ENCODE measurements at regions not wholly inside any gene's neighbourhood (a gene's known extent, or its start where the extent isn't known, plus 50 kb on each side); places are given as distances from the start of the nearest gene placed in this dataset.

GRCh38 chr2:228374741-228375140 lies 193.3 kb upstream of the SPHKAP start:
- no peaks in the 10 kb centered on the region for H3K27me3 ChIP-seq (ENCODE audit: insufficient read depth, low read length)
- H3K36me3 ChIP-seq (ENCODE audit: insufficient read depth, low read length), result no peaks in the 10 kb centered on the region
- H3K4me2 ChIP-seq (ENCODE audit: low read length), result no peak overlapping the region
- H2AFZ ChIP-seq (ENCODE audit: low read length), result no peak overlapping the region
- H3K4me3 ChIP-seq (ENCODE audit: low read depth, low read length, poor library complexity, severe bottlenecking), result no peak overlapping the region
- no peaks in the 10 kb centered on the region for H4K20me1 ChIP-seq (ENCODE audit: insufficient read depth, low read length)
- H3K9me3 ChIP-seq (ENCODE audit: low read length), result no peaks in the 10 kb centered on the region
- H3K79me2 ChIP-seq (ENCODE audit: insufficient read depth, low read length), result no peaks in the 10 kb centered on the region
- no peak overlapping the region for H3K27ac ChIP-seq (ENCODE audit: low read depth, low read length, poor library complexity, severe bottlenecking)
- H3K9ac ChIP-seq (ENCODE audit: low read length), result no peak overlapping the region
- no peaks in the 10 kb centered on the region for H3F3A ChIP-seq (ENCODE audit: insufficient read depth, low read length)
- H3K9me2 ChIP-seq (ENCODE audit: low read depth, low read length), result no peaks in the 10 kb centered on the region
- no peak for TF ChIP-seq EZH2 (IDR thresholded peaks at IDR 0.05; ENCODE audit: borderline replicate concordance, low read length)
- TF ChIP-seq CTCF (IDR thresholded peaks at IDR 0.05; ENCODE audit: low read length), result no peak
- no peaks in the 10 kb centered on the region for H3K4me1 ChIP-seq (ENCODE audit: insufficient read depth, low read length, severe bottlenecking)

- H3K4me1 ChIP-seq (ENCODE audit: insufficient read depth, low read length, severe bottlenecking), result no peaks in the 10 kb centered on the region
- H3K9me3 ChIP-seq (ENCODE audit: low read length), result no peaks in the 10 kb centered on the region
- H3K36me3 ChIP-seq (ENCODE audit: insufficient read depth, low read length), result no peaks in the 10 kb centered on the region
- TF ChIP-seq EZH2 (IDR thresholded peaks at IDR 0.05; ENCODE audit: borderline replicate concordance, low read length), result no peak
- TF ChIP-seq CTCF (IDR thresholded peaks at IDR 0.05; ENCODE audit: low read length), result no peak
- no peaks in the 10 kb centered on the region for H4K20me1 ChIP-seq (ENCODE audit: insufficient read depth, low read length)
- H3K27me3 ChIP-seq (ENCODE audit: insufficient read depth, low read length), result no peaks in the 10 kb centered on the region
- no peak overlapping the region for H3K9ac ChIP-seq (ENCODE audit: low read length)
- no peaks in the 10 kb centered on the region for H3K9me2 ChIP-seq (ENCODE audit: low read depth, low read length)
- no peaks in the 10 kb centered on the region for H3F3A ChIP-seq (ENCODE audit: insufficient read depth, low read length)
- H2AFZ ChIP-seq (ENCODE audit: low read length), result no peak overlapping the region
- H3K27ac ChIP-seq (ENCODE audit: low read depth, low read length, poor library complexity, severe bottlenecking), result no peak overlapping the region
- H3K4me2 ChIP-seq (ENCODE audit: low read length), result no peak overlapping the region
- no peak overlapping the region for H3K4me3 ChIP-seq (ENCODE audit: low read depth, low read length, poor library complexity, severe bottlenecking)
- H3K79me2 ChIP-seq (ENCODE audit: insufficient read depth, low read length), result no peaks in the 10 kb centered on the region
Measured at GRCh38 chr2:228373191-228373590, 191.7 kb upstream of the SPHKAP start.

GRCh38 chr2:228372212-228372611 lies 190.7 kb upstream of the SPHKAP start:
- H3K4me3 ChIP-seq (ENCODE audit: low read depth, low read length, poor library complexity, severe bottlenecking), result no peak overlapping the region
- H3K9ac ChIP-seq (ENCODE audit: low read length), result no peak overlapping the region
- no peaks in the 10 kb centered on the region for H3K4me1 ChIP-seq (ENCODE audit: insufficient read depth, low read length, severe bottlenecking)
- H3K27ac ChIP-seq (ENCODE audit: low read depth, low read length, poor library complexity, severe bottlenecking), result no peak overlapping the region
- no peaks in the 10 kb centered on the region for H4K20me1 ChIP-seq (ENCODE audit: insufficient read depth, low read length)
- no peaks in the 10 kb centered on the region for H3K9me2 ChIP-seq (ENCODE audit: low read depth, low read length)
- no peaks in the 10 kb centered on the region for H3K9me3 ChIP-seq (ENCODE audit: low read length)
- H3K36me3 ChIP-seq (ENCODE audit: insufficient read depth, low read length), result no peaks in the 10 kb centered on the region
- H2AFZ ChIP-seq (ENCODE audit: low read length), result no peak overlapping the region
- H3F3A ChIP-seq (ENCODE audit: insufficient read depth, low read length), result no peaks in the 10 kb centered on the region
- no peak overlapping the region for H3K4me2 ChIP-seq (ENCODE audit: low read length)
- no peaks in the 10 kb centered on the region for H3K27me3 ChIP-seq (ENCODE audit: insufficient read depth, low read length)
- H3K79me2 ChIP-seq (ENCODE audit: insufficient read depth, low read length), result no peaks in the 10 kb centered on the region
- TF ChIP-seq CTCF (IDR thresholded peaks at IDR 0.05; ENCODE audit: low read length) (no peak), EZH2 (IDR thresholded peaks at IDR 0.05; ENCODE audit: borderline replicate concordance, low read length) (no peak)
